B cell (primary cell): ENCODE measurements at regions not wholly inside any gene's neighbourhood (a gene's known extent, or its start where the extent isn't known, plus 50 kb on each side); places are given as distances from the start of the nearest gene placed in this dataset.

Experiments used
- ATAC-seq: fragments of 200-7000 bp; cut with Tn5 transposase; one replicate; pipeline ENCODE4 v1.10.0; 2021; ENCODE audit warnings: low read depth, mild to moderate bottlenecking, moderate number of reproducible peaks, moderate library complexity
- CTCF ChIA-PET: fragments of 350-600 bp; sonication (Branson Sonifier 250); formaldehyde crosslinking; loops from one replicate; lab custom pipeline; 2021; ENCODE audit warnings: antibody characterized with exemption, inconsistent platforms; lab: Charles Lee
- POLR2A ChIA-PET: fragments of 350-600 bp; sonication (Branson Sonifier 250); formaldehyde crosslinking; loops from one replicate; lab custom pipeline; 2021; ENCODE audit warnings: antibody characterized with exemption; lab: Charles Lee
- DNase-seq: peaks from one replicate; pipeline ENCODE4 v3.0.0; 2013
- H2AFZ ChIP-seq: 2 replicates; pipeline ENCODE4 v1.6.1; 2012; ENCODE audit warnings: mild to moderate bottlenecking, low read depth, low read length; ENCODE audit not compliant: insufficient read depth, poor library complexity, severe bottlenecking
- H3K27ac ChIP-seq, 2 donors: 1 replicate in 1 of 2; 2 replicates in 1 of 2; pipeline ENCODE4 v1.5.1; 2012 to 2013; ENCODE audit warnings: low read length in 2 of 2, mild to moderate bottlenecking in 2 of 2, moderate library complexity in 1 of 2
- H3K27me3 ChIP-seq, 4 experiments: fragments of 200-600 bp in 1 of 4; sonication (generic) in 1 of 4; replicated peaks in 1 of 4; 1 replicate in 2 of 4; 2 replicates in 2 of 4; pipeline versions ENCODE4 v1.6.1 to v1.7.0; 2013 to 2016; ENCODE audit warnings: low read length in 3 of 4, mild to moderate bottlenecking in 2 of 4, mixed read lengths in 1 of 4, moderate library complexity in 1 of 4; ENCODE audit not compliant: insufficient read depth in 4 of 4, control insufficient read depth in 3 of 4; ENCODE audit errors: control extremely low read depth in 1 of 4
- H3K36me3 ChIP-seq, 2 experiments: replicated peaks in 1 of 2; 1 replicate in 1 of 2; 2 replicates in 1 of 2; pipeline versions ENCODE4 v1.6.1 to v1.7.1; 2013; ENCODE audit warnings: low read length in 1 of 2; ENCODE audit not compliant: insufficient read depth in 2 of 2, control insufficient read depth in 1 of 2; ENCODE audit errors: control extremely low read depth in 1 of 2, extremely low read depth in 1 of 2
- H3K4me1 ChIP-seq, 2 donors: fragments of 200-600 bp in 1 of 2; sonication (generic) in 1 of 2; 1 replicate in 1 of 2; 2 replicates in 1 of 2; pipeline versions ENCODE4 v1.5.1 to v1.6.1; 2013 to 2017; ENCODE audit warnings: low read length in 2 of 2; ENCODE audit not compliant: control insufficient read depth in 2 of 2, insufficient read depth in 2 of 2
- H3K4me2 ChIP-seq: replicated peaks from 2 replicates; pipeline ENCODE3; 2012; ENCODE audit warnings: mild to moderate bottlenecking, low read depth, low read length; ENCODE audit not compliant: poor library complexity, severe bottlenecking
- H3K4me3 ChIP-seq, 5 experiments: fragments of 200-600 bp in 1 of 5; sonication (generic) in 1 of 5; 1 replicate in 3 of 5; 2 replicates in 2 of 5; pipeline versions ENCODE4 v1.5.1 to v1.7.0; 2011 to 2016; ENCODE audit warnings: low read length in 4 of 5, mild to moderate bottlenecking in 4 of 5, low read depth in 2 of 5, control low read depth in 1 of 5, moderate library complexity in 1 of 5; ENCODE audit not compliant: insufficient read depth in 1 of 5; ENCODE audit errors: control extremely low read depth in 1 of 5, extremely low read depth in 1 of 5
- H3K79me2 ChIP-seq: fragments of 200-600 bp; sonication (generic); one replicate; pipeline ENCODE4 v1.6.0; 2016; ENCODE audit warnings: low read length; ENCODE audit not compliant: control insufficient read depth, insufficient read depth
- H3K9ac ChIP-seq: fragments of 200-600 bp; sonication (generic); 2 replicates; pipeline ENCODE4 v1.6.1; 2017; ENCODE audit warnings: mild to moderate bottlenecking, low read length, moderate library complexity
- H3K9me3 ChIP-seq, 3 donors: one replicate each; pipeline versions ENCODE4 v1.6.1 to v1.7.1; 2013; ENCODE audit warnings: low read length in 2 of 3; ENCODE audit not compliant: control insufficient read depth in 2 of 3, insufficient read depth in 1 of 3; ENCODE audit errors: control extremely low read depth in 1 of 3
- H4K20me1 ChIP-seq: 2 replicates; pipeline ENCODE4 v1.6.0; 2012; ENCODE audit warnings: mild to moderate bottlenecking, low read length; ENCODE audit not compliant: insufficient read depth, control insufficient read depth, poor library complexity, severe bottlenecking
- H3K27ac Mint-ChIP-seq: one replicate; pipeline ENCODE4 v1.8.0; 2021; ENCODE audit warnings: mixed read lengths
- H3K27me3 Mint-ChIP-seq: one replicate; pipeline ENCODE4 v1.8.0; 2021; ENCODE audit warnings: mixed read lengths
- H3K4me1 Mint-ChIP-seq: one replicate; pipeline ENCODE4 v1.8.0; 2021; ENCODE audit warnings: mixed read lengths
- H3K4me3 Mint-ChIP-seq: one replicate; pipeline ENCODE4 v1.8.0; 2021; ENCODE audit warnings: mixed read lengths
- H3K9me3 Mint-ChIP-seq: one replicate; pipeline ENCODE4 v1.8.0; 2022; ENCODE audit warnings: mixed read lengths; ENCODE audit not compliant: insufficient read depth
- CTCF ChIP-seq: fragments of 200-600 bp; IDR thresholded peaks from one replicate; pipeline ENCODE4 v1.8.0; 2022; ENCODE audit warnings: antibody characterized with exemption, mild to moderate bottlenecking
- EZH2 ChIP-seq: IDR thresholded peaks from 2 replicates; pipeline ENCODE4 v1.6.1; 2012; ENCODE audit warnings: borderline replicate concordance, low read depth, mild to moderate bottlenecking, moderate library complexity, low read length; ENCODE audit not compliant: insufficient read depth, poor library complexity, severe bottlenecking
- intact Hi-C: fragments of 100-400 bp; cut with micrococcal nuclease; formaldehyde crosslinking; loops from one replicate; pipeline ENCODE4 v1.10.0; 2022

- CTCF ChIA-PET = no interaction called here
- H3K79me2 ChIP-seq = no peaks in the 10 kb centered on the region
- TF ChIP-seq EZH2 (no peak), CTCF (no peak)
- no peak overlapping the region for H3K4me3 ChIP-seq
- H3K9me3 Mint-ChIP-seq = no peaks in the 10 kb centered on the region
- no peak overlapping the region for H3K27ac ChIP-seq
- peaks cover 36% of the 10 kb centered on the region for H3K4me1 Mint-ChIP-seq
- no peaks in the 10 kb centered on the region for H3K27me3 Mint-ChIP-seq
- POLR2A ChIA-PET = no interaction called here
- H3K27me3 ChIP-seq = no peaks in the 10 kb centered on the region
- ATAC-seq (no peak), DNase-seq (no peak)
- intact Hi-C loops = loop anchor here (10.0 kb wide), 1 partner anchor 862 kb away; the partner anchor contains the start of gene LMO4
- H3K9me3 ChIP-seq = no peaks in the 10 kb centered on the region
- H3K27ac Mint-ChIP-seq = no peak overlapping the region
- no peak overlapping the region for H3K4me3 Mint-ChIP-seq
- H3K36me3 ChIP-seq = no peaks in the 10 kb centered on the region
- peaks cover 30 to 34% of the 10 kb centered on the region in 2 donors for H3K4me1 ChIP-seq
- H3K4me2 ChIP-seq = no peak overlapping the region
- no peaks in the 10 kb centered on the region for H4K20me1 ChIP-seq
- no peak overlapping the region for H3K9ac ChIP-seq
- no peak overlapping the region for H2AFZ ChIP-seq
Measured at GRCh38 chr1:88186911-88187310, 497.2 kb upstream of the PKN2 start.

GRCh38 chr1:88188038-88188437, 496.0 kb upstream of the PKN2 start:
- no peaks in the 10 kb centered on the region for H3K9me3 Mint-ChIP-seq

More at GRCh38 chr1:88188038-88188437, 496.0 kb upstream of the PKN2 start:
- Mint-ChIP-seq H3K4me3 (no peak overlapping the region), H3K27me3 (no peaks in the 10 kb centered on the region), H3K27ac (no peak overlapping the region), H3K4me1 (peaks cover 44% of the 10 kb centered on the region)
- Histone ChIP-seq H3K79me2 (no peaks in the 10 kb centered on the region), H3K4me1 (peaks cover 33 to 46% of the 10 kb centered on the region in 2 donors), H2AFZ (no peak overlapping the region), H4K20me1 (no peaks in the 10 kb centered on the region), H3K4me3 (no peak overlapping the region), H3K36me3 (no peaks in the 10 kb centered on the region), H3K9ac (no peak overlapping the region), H3K27me3 (no peaks in the 10 kb centered on the region), H3K4me2 (no peak overlapping the region), H3K9me3 (no peaks in the 10 kb centered on the region), H3K27ac (no peak overlapping the region)
- ChIA-PET CTCF (interaction anchor here (0.8 to 1.9 kb wide), 3 partner anchors 7 to 11 kb away, joined by 3 to 14 read pairs (median 3); no protein-coding TSS in a partner anchor), POLR2A (interaction anchor here (0.5 kb wide), 1 partner anchor 1279 kb away, joined by 7 read pairs; no protein-coding TSS in a partner anchor)
- intact Hi-C loops = loop anchor here (10.0 kb wide), 1 partner anchor 863 kb away; the partner anchor contains the start of gene LMO4
- TF ChIP-seq EZH2 (no peak), CTCF (no peak)
- no peak for DNase-seq
- no peak for ATAC-seq
